Adipose tissue (tissue), 3 donors: ENCODE measurements at regions not wholly inside any gene's neighbourhood (a gene's known extent, or its start where the extent isn't known, plus 50 kb on each side); places are given as distances from the start of the nearest gene placed in this dataset.
"Not testable (repeated sequence)": the region's sequence is repeated elsewhere in the genome, so short reads cannot be mapped to it uniquely, and the experiment has no call there.

Experiments used
- H3K27ac ChIP-seq: one replicate; pipeline ENCODE4 v1.5.1; 2013; ENCODE audit warnings: low read depth, low read length
- WGBS, 3 donors: extraction: QIAGEN DNeasy Blood & Tissue Kit; methylation state at CpG; one replicate each; pipeline ENCODE4 v1.1.7; 2013; 5-methylcytosine and 5-hydroxymethylcytosine counted together
- donor health status: healthy with polysubstance abuse.
- donor health status: Bipolar disorder and iron deficiency.
- donor health status: healthy.

GRCh38 chr3:177606891-177607290, 409.6 kb upstream of the TBL1XR1 start:
- WGBS, 3 donors, result 68 to 88% (median 77%) methylated on average over 4 of the region's 4 CpGs
- H3K27ac ChIP-seq, result no peak overlapping the region

GRCh38 chr3:177607589-177607988, 410.3 kb upstream of the TBL1XR1 start:
- no peak overlapping the region for H3K27ac ChIP-seq
- WGBS, 3 donors, result 32 to 87% (median 83%) methylated on average over 5 of the region's 5 CpGs

GRCh38 chr3:177608443-177608842, 411.2 kb upstream of the TBL1XR1 start:
- no peak overlapping the region for H3K27ac ChIP-seq

GRCh38 chr3:177609613-177610012, 412.3 kb upstream of the TBL1XR1 start:
- H3K27ac ChIP-seq, result no peak overlapping the region

More at GRCh38 chr3:177608443-177608842, 411.2 kb upstream of the TBL1XR1 start:
- 19 to 82% (median 63%) methylated on average over 1 of the region's 1 CpG for WGBS, 3 donors

- whole genome bisulfite sequencing, 3 donors, result 69 to 80% (median 77%) methylated on average over 2 of the region's 2 CpGs
These were observed 413.0 kb upstream of the TBL1XR1 start for GRCh38 chr3:177610262-177610661.

GRCh38 chr3:177610686-177611633, 413.7 kb upstream of the TBL1XR1 start:
- no peak overlapping the region for H3K27ac ChIP-seq
- WGBS, 3 donors, result 52 to 71% (median 64%) methylated on average over 5 of the region's 5 CpGs

More at GRCh38 chr3:177610262-177610661, 413.0 kb upstream of the TBL1XR1 start:
- no peak overlapping the region for H3K27ac ChIP-seq

GRCh38 chr3:177611752-177612334, 414.6 kb upstream of the TBL1XR1 start:
- H3K27ac ChIP-seq, result no peak overlapping the region
- WGBS, 3 donors, result 52 to 73% (median 65%) methylated on average over 6 of the region's 6 CpGs

GRCh38 chr3:177613901-177614300, 416.6 kb upstream of the TBL1XR1 start:
- no peak overlapping the region for H3K27ac ChIP-seq

- WGBS, 3 donors, result 11 to 26% (median 13%) methylated on average over 2 of the region's 2 CpGs
- no peak overlapping the region for H3K27ac ChIP-seq
These were observed 417.7 kb upstream of the TBL1XR1 start for GRCh38 chr3:177615015-177615414.

GRCh38 chr3:177618873-177619733, 421.8 kb upstream of the TBL1XR1 start:
- no peak overlapping the region for H3K27ac ChIP-seq
- 19 to 43% (median 31%) methylated on average over 8 of the region's 8 CpGs for WGBS, 3 donors

GRCh38 chr3:177620073-177620472, 422.8 kb upstream of the TBL1XR1 start:
- no peak overlapping the region for H3K27ac ChIP-seq
- WGBS, 3 donors, result 75 to 95% (median 80%) methylated on average over 9 of the region's 9 CpGs

GRCh38 chr3:177622520-177622919, 425.2 kb upstream of the TBL1XR1 start:
- 85 to 88% (median 85%) methylated on average over 1 of the region's 1 CpG for WGBS, 3 donors
- H3K27ac ChIP-seq, result no peak overlapping the region

GRCh38 chr3:177622982-177623617, 425.8 kb upstream of the TBL1XR1 start:
- no peak overlapping the region for H3K27ac ChIP-seq
- WGBS, 3 donors, result 87 to 92% (median 89%) methylated on average over 5 of the region's 5 CpGs

- 87 to 92% (median 90%) methylated on average over 13 of the region's 13 CpGs for WGBS, 3 donors
- no peak overlapping the region for H3K27ac ChIP-seq
These were observed 427.5 kb upstream of the TBL1XR1 start for GRCh38 chr3:177624528-177625495.

- H3K27ac ChIP-seq, result no peak overlapping the region
- WGBS, 3 donors, result 81 to 89% (median 86%) methylated on average over 2 of the region's 2 CpGs
These were observed 428.8 kb upstream of the TBL1XR1 start for GRCh38 chr3:177626045-177626444.

- H3K27ac ChIP-seq, result not testable (repeated sequence)
These were observed 430.9 kb upstream of the TBL1XR1 start for GRCh38 chr3:177628095-177628719.

- 70 to 82% (median 72%) methylated on average over 3 of the region's 3 CpGs for WGBS, 3 donors
- H3K27ac ChIP-seq, result no peak overlapping the region
These were observed 432.0 kb upstream of the TBL1XR1 start for GRCh38 chr3:177629276-177629675.
